EL (cell line): ENCODE measurements at regions not wholly inside any gene's neighbourhood (a gene's known extent, or its start where the extent isn't known, plus 50 kb on each side); places are given as distances from the start of the nearest gene placed in this dataset.
A peak's percentile ranks its signal among the peaks of the same experiment; 100 is the strongest.

ENCODE experiments used
- DNase-seq: peaks from one replicate; pipeline ENCODE4 v3.0.0-alpha.2; 2016

GRCh38 chr10:78348411-78349164, 314.9 kb downstream of the RPS24 start:
- no peak for DNase-seq

- no peak for DNase-seq
These were observed 315.5 kb downstream of the RPS24 start for GRCh38 chr10:78349165-78349516.

- no peak for DNase-seq
These were observed 316.4 kb downstream of the RPS24 start for GRCh38 chr10:78349911-78350663.

- no peak for DNase-seq
These were observed 317.6 kb downstream of the RPS24 start for GRCh38 chr10:78351283-78351682.

- no peak for DNase-seq
These were observed 318.1 kb downstream of the RPS24 start for GRCh38 chr10:78351809-78352208.

GRCh38 chr10:78353636-78354035, 320.0 kb downstream of the RPS24 start:
- no peak for DNase-seq

GRCh38 chr10:78354101-78354500, 320.4 kb downstream of the RPS24 start:
- no peak for DNase-seq

- DNase-seq = no peak
These were observed 322.7 kb downstream of the RPS24 start for GRCh38 chr10:78356291-78356900.

- DNase-seq = no peak
These were observed 323.7 kb downstream of the RPS24 start for GRCh38 chr10:78357141-78358063.

GRCh38 chr10:78358351-78358750, 324.7 kb downstream of the RPS24 start:
- no peak for DNase-seq

GRCh38 chr10:78358982-78359381, 325.3 kb downstream of the RPS24 start:
- no peak for DNase-seq

GRCh38 chr10:78359640-78360091, 326.0 kb downstream of the RPS24 start:
- no peak for DNase-seq

GRCh38 chr10:78360284-78360683, 326.6 kb downstream of the RPS24 start:
- no peak for DNase-seq

- no peak for DNase-seq
These were observed 327.4 kb downstream of the RPS24 start for GRCh38 chr10:78361031-78361430.

GRCh38 chr10:78362406-78363022, 328.9 kb downstream of the RPS24 start:
- peak; percentile 31 for DNase-seq

GRCh38 chr10:78363190-78363589, 329.5 kb downstream of the RPS24 start:
- DNase-seq = no peak

GRCh38 chr10:78365694-78366093, 332.0 kb downstream of the RPS24 start:
- no peak for DNase-seq

- DNase-seq = no peak
These were observed 333.2 kb downstream of the RPS24 start for GRCh38 chr10:78366663-78367411.

- DNase-seq = no peak
These were observed 334.1 kb downstream of the RPS24 start for GRCh38 chr10:78367751-78368150.

GRCh38 chr10:78371136-78371535, 337.5 kb downstream of the RPS24 start:
- DNase-seq = no peak

GRCh38 chr10:78372806-78373205, 339.1 kb downstream of the RPS24 start:
- no peak for DNase-seq
